ENCODE measurements at regions not wholly inside any gene's neighbourhood (a gene's known extent, or its start where the extent isn't known, plus 50 kb on each side); places are given as distances from the start of the nearest gene placed in this dataset.

GRCh38 chr6:14957355-14958059, 288.4 kb upstream of the JARID2 start:
- no peak for DNase-seq
- H3K27me3 Mint-ChIP-seq, result no peaks in the 10 kb centered on the region
- peaks cover 5% of the 10 kb centered on the region for H3K9me3 Mint-ChIP-seq
- no peak overlapping the region for H3K27ac Mint-ChIP-seq
- ChIA-PET CTCF (no interaction called here), POLR2A (interaction anchor here (0.5 to 0.7 kb wide), 3 partner anchors 15 to 816 kb away, joined by 3 to 5 read pairs (median 3); no protein-coding TSS in a partner anchor)
- no peaks in the 10 kb centered on the region for H3K36me3 Mint-ChIP-seq (ENCODE audit: low read depth)
- H3K4me3 Mint-ChIP-seq, result no peak overlapping the region
- TF ChIP-seq CTCF (IDR thresholded peaks at IDR 0.05), result no peak
- intact Hi-C loops (cut with micrococcal nuclease), result no loop called here
- peaks cover 18% of the 10 kb centered on the region for H3K4me1 Mint-ChIP-seq
- no peak for ATAC-seq (ENCODE audit: low read depth)

- TF ChIP-seq CTCF (IDR thresholded peaks at IDR 0.05), result no peak
- ATAC-seq (ENCODE audit: low read depth), result no peak
- no peak for DNase-seq
- ChIA-PET CTCF (no interaction called here), POLR2A (interaction anchor here (0.6 kb wide), 2 partner anchors 11 to 382 kb away, joined by 3 read pairs; no protein-coding TSS in a partner anchor)
- no peaks in the 10 kb centered on the region for H3K36me3 Mint-ChIP-seq (ENCODE audit: low read depth)
- H3K27ac Mint-ChIP-seq, result no peak overlapping the region
- peaks cover 5% of the 10 kb centered on the region for H3K9me3 Mint-ChIP-seq
- H3K4me1 Mint-ChIP-seq, result peaks cover 14% of the 10 kb centered on the region
- intact Hi-C loops (cut with micrococcal nuclease), result no loop called here
- H3K27me3 Mint-ChIP-seq, result no peaks in the 10 kb centered on the region
- no peak overlapping the region for H3K4me3 Mint-ChIP-seq
Observed at GRCh38 chr6:14959324-14959885, 286.5 kb upstream of the JARID2 start.

GRCh38 chr6:14964556-14965270, 281.2 kb upstream of the JARID2 start:
- TF ChIP-seq CTCF (IDR thresholded peaks at IDR 0.05), result no peak
- ChIA-PET POLR2A (no interaction called here), CTCF (no interaction called here)
- H3K27ac Mint-ChIP-seq, result no peak overlapping the region
- H3K9me3 Mint-ChIP-seq, result peaks cover 5% of the 10 kb centered on the region
- H3K27me3 Mint-ChIP-seq, result no peaks in the 10 kb centered on the region
- intact Hi-C loops (cut with micrococcal nuclease), result no loop called here
- no peaks in the 10 kb centered on the region for H3K4me1 Mint-ChIP-seq
- no peak for ATAC-seq (ENCODE audit: low read depth)
- H3K36me3 Mint-ChIP-seq (ENCODE audit: low read depth), result no peaks in the 10 kb centered on the region
- no peak for DNase-seq
- no peak overlapping the region for H3K4me3 Mint-ChIP-seq

GRCh38 chr6:14965424-14966075, 280.3 kb upstream of the JARID2 start:
- ATAC-seq (ENCODE audit: low read depth) (no peak), DNase-seq (no peak)
- POLR2A ChIA-PET, result no interaction called here
- H3K27ac Mint-ChIP-seq, result no peak overlapping the region
- intact Hi-C loops (cut with micrococcal nuclease), result no loop called here
- no peaks in the 10 kb centered on the region for H3K4me1 Mint-ChIP-seq
- H3K27me3 Mint-ChIP-seq, result no peaks in the 10 kb centered on the region
- CTCF ChIA-PET, result no interaction called here
- TF ChIP-seq CTCF (IDR thresholded peaks at IDR 0.05), result no peak
- H3K9me3 Mint-ChIP-seq, result peaks cover 5% of the 10 kb centered on the region
- H3K36me3 Mint-ChIP-seq (ENCODE audit: low read depth), result no peaks in the 10 kb centered on the region
- no peak overlapping the region for H3K4me3 Mint-ChIP-seq

Data from activated B cell treated with CpG ODN at 0.5 μM for 24 hours (primary cell).